Inflammatory macrophage treated with lipopolysaccharide for 4 hours (primary cell): ENCODE measurements at regions not wholly inside any gene's neighbourhood (a gene's known extent, or its start where the extent isn't known, plus 50 kb on each side); places are given as distances from the start of the nearest gene placed in this dataset.

Source experiments
- DNase-seq: peaks from one replicate; pipeline ENCODE4 v3.0.0-alpha.2; 2020

- DNase-seq, result no peak
These were observed 67.1 kb upstream of the TMEM260 start for GRCh38 chr14:56512521-56512920.

GRCh38 chr14:56514663-56515371, 64.8 kb upstream of the TMEM260 start:
- DNase-seq, result no peak

GRCh38 chr14:56515739-56516138, 63.9 kb upstream of the TMEM260 start:
- DNase-seq, result no peak

GRCh38 chr14:56522403-56522802, 57.2 kb upstream of the TMEM260 start:
- no peak for DNase-seq

- no peak for DNase-seq
These were observed 54.5 kb upstream of the TMEM260 start for GRCh38 chr14:56524971-56525677.

GRCh38 chr14:56528927-56529326, 50.7 kb upstream of the TMEM260 start:
- no peak for DNase-seq
